ENCODE measurements at regions not wholly inside any gene's neighbourhood (a gene's known extent, or its start where the extent isn't known, plus 50 kb on each side); places are given as distances from the start of the nearest gene placed in this dataset.

- Histone ChIP-seq H3K79me2 (ENCODE audit: insufficient read depth, low read length) (no peaks in the 10 kb centered on the region), H3K9me3 (ENCODE audit: insufficient read depth, low read length) (no peaks in the 10 kb centered on the region), H3K4me3 (ENCODE audit: insufficient read depth, low read length, poor library complexity, severe bottlenecking) (no peak overlapping the region), H2AFZ (ENCODE audit: low read depth, low read length, severe bottlenecking) (no peak overlapping the region), H3K9me2 (replicated peaks; ENCODE audit: insufficient read depth, low read length) (no peaks in the 10 kb centered on the region), H3K27ac (ENCODE audit: low read depth, low read length) (no peak overlapping the region), H3F3A (ENCODE audit: insufficient read depth) (no peaks in the 10 kb centered on the region), H4K20me1 (ENCODE audit: low read depth, low read length) (no peaks in the 10 kb centered on the region), H3K36me3 (ENCODE audit: low read length) (no peaks in the 10 kb centered on the region), H3K9ac (ENCODE audit: low read length) (no peak overlapping the region), H3K4me2 (ENCODE audit: low read depth, low read length, poor library complexity, severe bottlenecking) (no peak overlapping the region), H3K27me3 (ENCODE audit: low read length) (no peaks in the 10 kb centered on the region)
- TF ChIP-seq CTCF (IDR thresholded peaks at IDR 0.05; ENCODE audit: insufficient read depth, low read length, poor library complexity, severe bottlenecking) (no peak), EZH2phosphoT487 (conservative IDR thresholded peaks at IDR 0.05; ENCODE audit: low read length) (no peak)
These were observed 687.4 kb downstream of the EDEM1 start for GRCh38 chr3:5874931-5875341.

GRCh38 chr3:5888851-5889250 is 701.3 kb downstream of the EDEM1 start:
- no peak for TF ChIP-seq CTCF (IDR thresholded peaks at IDR 0.05; ENCODE audit: insufficient read depth, low read length, poor library complexity, severe bottlenecking)
- no peak for TF ChIP-seq EZH2phosphoT487 (conservative IDR thresholded peaks at IDR 0.05; ENCODE audit: low read length)
- Histone ChIP-seq H3K36me3 (ENCODE audit: low read length) (no peaks in the 10 kb centered on the region), H3K4me3 (ENCODE audit: insufficient read depth, low read length, poor library complexity, severe bottlenecking) (no peak overlapping the region), H3K4me2 (ENCODE audit: low read depth, low read length, poor library complexity, severe bottlenecking) (no peak overlapping the region), H3K27me3 (ENCODE audit: low read length) (no peaks in the 10 kb centered on the region), H3K9ac (ENCODE audit: low read length) (no peak overlapping the region), H3K79me2 (ENCODE audit: insufficient read depth, low read length) (no peaks in the 10 kb centered on the region), H2AFZ (ENCODE audit: low read depth, low read length, severe bottlenecking) (no peak overlapping the region), H3K9me2 (replicated peaks; ENCODE audit: insufficient read depth, low read length) (no peaks in the 10 kb centered on the region), H3K27ac (ENCODE audit: low read depth, low read length) (no peak overlapping the region), H3F3A (ENCODE audit: insufficient read depth) (no peaks in the 10 kb centered on the region), H3K9me3 (ENCODE audit: insufficient read depth, low read length) (no peaks in the 10 kb centered on the region), H4K20me1 (ENCODE audit: low read depth, low read length) (no peaks in the 10 kb centered on the region)

GRCh38 chr3:5889374-5889773 is 701.9 kb downstream of the EDEM1 start:
- TF ChIP-seq EZH2phosphoT487 (conservative IDR thresholded peaks at IDR 0.05; ENCODE audit: low read length) (no peak), CTCF (IDR thresholded peaks at IDR 0.05; ENCODE audit: insufficient read depth, low read length, poor library complexity, severe bottlenecking) (no peak)
- Histone ChIP-seq H3K9ac (ENCODE audit: low read length) (no peak overlapping the region), H3K79me2 (ENCODE audit: insufficient read depth, low read length) (no peaks in the 10 kb centered on the region), H3K4me2 (ENCODE audit: low read depth, low read length, poor library complexity, severe bottlenecking) (no peak overlapping the region), H3K27ac (ENCODE audit: low read depth, low read length) (no peak overlapping the region), H3K36me3 (ENCODE audit: low read length) (no peaks in the 10 kb centered on the region), H3K9me2 (replicated peaks; ENCODE audit: insufficient read depth, low read length) (no peaks in the 10 kb centered on the region), H3K27me3 (ENCODE audit: low read length) (no peaks in the 10 kb centered on the region), H3K4me3 (ENCODE audit: insufficient read depth, low read length, poor library complexity, severe bottlenecking) (no peak overlapping the region), H3F3A (ENCODE audit: insufficient read depth) (no peaks in the 10 kb centered on the region), H3K9me3 (ENCODE audit: insufficient read depth, low read length) (no peaks in the 10 kb centered on the region), H2AFZ (ENCODE audit: low read depth, low read length, severe bottlenecking) (no peak overlapping the region), H4K20me1 (ENCODE audit: low read depth, low read length) (no peaks in the 10 kb centered on the region)
